ENCODE measurements at regions not wholly inside any gene's neighbourhood (a gene's known extent, or its start where the extent isn't known, plus 50 kb on each side); places are given as distances from the start of the nearest gene placed in this dataset.

- no peak for TF ChIP-seq CTCF (IDR thresholded peaks at IDR 0.05)
- no peak for TF ChIP-seq POLR2A (IDR thresholded peaks at IDR 0.05)
Observed at GRCh38 chr6:23713211-23713610, 412.8 kb upstream of the NRSN1 start.

Data from thyroid gland (tissue), 4 donors.